HCT116 (cell line): ENCODE measurements at regions not wholly inside any gene's neighbourhood (a gene's known extent, or its start where the extent isn't known, plus 50 kb on each side); places are given as distances from the start of the nearest gene placed in this dataset.

Experiments used
- ATAC-seq: fragments of 200-7000 bp; cut with Tn5 transposase; 2 replicates; pipeline ENCODE4 v1.9.1; 2020; ENCODE audit warnings: mild to moderate bottlenecking, moderate library complexity
- BruUV-seq: library from RNA; stranded (reverse); fragments of 400-500 nt; replicated peaks from 2 replicates; lab custom pipeline; 2021; lab: Mats Ljungman, UMichigan
- CTCF ChIA-PET: fragments of 300-600 bp; sonication (Branson Sonifier 250); formaldehyde crosslinking; loops from one replicate; lab custom pipeline; 2021; ENCODE audit warnings: antibody characterized with exemption; lab: Charles Lee
- POLR2A ChIA-PET: fragments of 300-600, 350-600 bp; sonication (Branson Sonifier 250); formaldehyde crosslinking; loops from one replicate; lab custom pipeline; 2021; ENCODE audit warnings: antibody characterized with exemption; lab: Charles Lee
- RAD21 ChIA-PET, 2 experiments: fragments of 300-600 bp; sonication (Branson Sonifier 250); formaldehyde crosslinking; loops; one replicate each; lab custom pipeline; 2023; ENCODE audit warnings: low total read pairs in 2 of 2; ENCODE audit not compliant: uncharacterized antibody in 2 of 2, unreplicated experiment in 2 of 2, low non-redundant PET in 1 of 2; lab: Charles Lee
- DNase-seq: peaks from one replicate; pipeline ENCODE4 v3.0.0-alpha.2; 2010; ENCODE audit warnings: low read depth, low spot score
- H2AFZ ChIP-seq: fragments of 200-600 bp; shearing (Covaris generic), sonication (generic); 2 replicates; pipeline ENCODE4 v1.6.1; 2017; ENCODE audit warnings: low read depth, mixed run types, mixed read lengths, antibody characterized with exemption, low read length; ENCODE audit not compliant: poor library complexity, severe bottlenecking
- H3K27ac ChIP-seq: 2 replicates; pipeline ENCODE4 v1.5.1; 2012; ENCODE audit warnings: low read depth, low read length
- H3K27me3 ChIP-seq: fragments of 200-600 bp; sonication (generic); 2 replicates; pipeline ENCODE4 v1.6.1; 2016; ENCODE audit warnings: mixed run types, low read length, mixed read lengths; ENCODE audit not compliant: insufficient read depth
- H3K36me3 ChIP-seq, 2 experiments: fragments of 200-500 bp in 1 of 2; fragments of 200-600 bp in 1 of 2; sonication (Bioruptor generic) in 1 of 2; sonication (generic) in 1 of 2; 2 replicates each; pipeline versions ENCODE4 v1.5.1 to v1.6.1; 2014 to 2016; ENCODE audit warnings: low read length in 2 of 2, inconsistent platforms in 1 of 2, mixed read lengths in 1 of 2, mixed run types in 1 of 2; ENCODE audit not compliant: insufficient read depth in 2 of 2, control insufficient read depth in 1 of 2
- H3K4me1 ChIP-seq, 2 experiments: fragments of 200-600 bp in 1 of 2; sonication (generic) in 1 of 2; 2 replicates each; pipeline versions ENCODE4 v1.5.1 to v1.6.1; 2012 to 2017; ENCODE audit warnings: low read length in 2 of 2, inconsistent platforms in 1 of 2, mild to moderate bottlenecking in 1 of 2, mixed read lengths in 1 of 2, mixed run types in 1 of 2, moderate library complexity in 1 of 2; ENCODE audit not compliant: insufficient read depth in 2 of 2, control insufficient read depth in 1 of 2
- H3K4me2 ChIP-seq: fragments of 200-600 bp; sonication (generic); 2 replicates; pipeline ENCODE4 v1.6.1; 2017; ENCODE audit warnings: mixed run types, low read length, mixed read lengths
- H3K4me3 ChIP-seq, 2 experiments: fragments of 200-600 bp in 1 of 2; sonication (generic) in 1 of 2; replicated peaks in 1 of 2; 2 replicates each; pipeline ENCODE4 v1.5.1; 2011 to 2016; ENCODE audit warnings: low read length in 2 of 2, control low read depth in 1 of 2, low read depth in 1 of 2, mild to moderate bottlenecking in 1 of 2, mixed read lengths in 1 of 2, mixed run types in 1 of 2
- H3K79me2 ChIP-seq: fragments of 200-600 bp; sonication (generic); 2 replicates; pipeline ENCODE4 v1.6.1; 2017; ENCODE audit warnings: mild to moderate bottlenecking, mixed run types, low read length, moderate library complexity, mixed read lengths; ENCODE audit not compliant: insufficient read depth
- H3K9ac ChIP-seq: fragments of 200-600 bp; sonication (generic); 2 replicates; pipeline ENCODE4 v1.6.1; 2016; ENCODE audit warnings: low read length, mixed read lengths
- H3K9me2 ChIP-seq: fragments of 200-600 bp; sonication (generic), shearing (Covaris generic); 2 replicates; pipeline ENCODE4 v1.6.1; 2017; ENCODE audit warnings: mixed run types, mild to moderate bottlenecking, moderate library complexity; ENCODE audit not compliant: insufficient read depth
- H3K9me3 ChIP-seq, 2 experiments: fragments of 200-500 bp in 1 of 2; fragments of 200-600 bp in 1 of 2; sonication (Bioruptor generic) in 1 of 2; sonication (generic) in 1 of 2; 2 replicates each; pipeline ENCODE4 v1.6.1; 2014 to 2017; ENCODE audit warnings: low read length in 2 of 2, mixed read lengths in 2 of 2, inconsistent platforms in 1 of 2, low read depth in 1 of 2, mild to moderate bottlenecking in 1 of 2, mixed run types in 1 of 2, moderate library complexity in 1 of 2; ENCODE audit not compliant: control insufficient read depth in 1 of 2, insufficient read depth in 1 of 2
- H4K20me1 ChIP-seq: fragments of 200-600 bp; sonication (generic), shearing (Covaris generic); 2 replicates; pipeline ENCODE4 v1.6.1; 2017; ENCODE audit warnings: mixed run types, mild to moderate bottlenecking, moderate library complexity; ENCODE audit not compliant: insufficient read depth
- CBX3 ChIP-seq: IDR thresholded peaks from 2 replicates; pipeline ENCODE4 v1.6.1; 2012; ENCODE audit warnings: low read depth
- CEBPB ChIP-seq: IDR thresholded peaks from 2 replicates; pipeline ENCODE4 v1.6.1; 2012; ENCODE audit warnings: low read depth
- EGR1 ChIP-seq: IDR thresholded peaks from 2 replicates; pipeline ENCODE4 v1.6.1; 2012; ENCODE audit warnings: low read depth
- EZH2 ChIP-seq: fragments of 200-600 bp; sonication (generic); IDR thresholded peaks from 2 replicates; pipeline ENCODE4 v1.6.1; 2017; ENCODE audit warnings: antibody characterized with exemption, mixed run types
- EZH2phosphoT487 ChIP-seq: fragments of 200-600 bp; IDR thresholded peaks from 2 replicates; pipeline ENCODE4 v1.6.1; 2018; ENCODE audit warnings: antibody characterized with exemption, borderline replicate concordance
- FOSL1 ChIP-seq: IDR thresholded peaks from 2 replicates; pipeline ENCODE4 v1.6.1; 2012; ENCODE audit warnings: low read depth
- JUND ChIP-seq: IDR thresholded peaks from 2 replicates; pipeline ENCODE4 v1.6.1; 2012
- POLR2AphosphoS5 ChIP-seq: IDR thresholded peaks from 2 replicates; pipeline ENCODE4 v1.6.1; 2011; ENCODE audit warnings: mild to moderate bottlenecking, low read depth, low read length, moderate library complexity
- RAD21 ChIP-seq: IDR thresholded peaks from 2 replicates; pipeline ENCODE4 v1.6.1; 2012; ENCODE audit warnings: low read depth, mild to moderate bottlenecking
- TCF7L2 ChIP-seq: IDR thresholded peaks from 2 replicates; pipeline ENCODE4 v1.7.0; 2011; ENCODE audit warnings: borderline replicate concordance, inconsistent platforms; ENCODE audit not compliant: insufficient read depth, insufficient read length; ENCODE audit errors: extremely low read depth
- YY1 ChIP-seq: IDR thresholded peaks from 2 replicates; pipeline ENCODE4 v1.6.1; 2011; ENCODE audit warnings: low read length, low read depth, moderate library complexity, mild to moderate bottlenecking; ENCODE audit not compliant: insufficient replicate concordance; ENCODE audit errors: extremely low read depth
- ZFX ChIP-seq: fragments of 450-650 bp; IDR thresholded peaks from 2 replicates; pipeline ENCODE4 v1.6.1; 2017
- ZNF274 ChIP-seq: fragments of 200-500 bp; sonication (Bioruptor generic); IDR thresholded peaks from 2 replicates; pipeline ENCODE4 v1.6.1; 2014; ENCODE audit warnings: mild to moderate bottlenecking, low read depth, low read length, inconsistent platforms
- intact Hi-C: fragments of 100-400 bp; cut with micrococcal nuclease; formaldehyde crosslinking; loops from 2 replicates; pipeline ENCODE4 v1.10.0; 2022
- TF ChIP-seq, protein P1 (sequence below): IDR thresholded peaks from 2 replicates; pipeline ENCODE4 v1.6.1; 2012
- TF ChIP-seq, protein P2 (sequence below): IDR thresholded peaks from 2 replicates; pipeline ENCODE4 v1.6.1; 2011; ENCODE audit warnings: mild to moderate bottlenecking, low read length, moderate library complexity; ENCODE audit not compliant: insufficient replicate concordance; ENCODE audit errors: extremely low read depth

DNA sequence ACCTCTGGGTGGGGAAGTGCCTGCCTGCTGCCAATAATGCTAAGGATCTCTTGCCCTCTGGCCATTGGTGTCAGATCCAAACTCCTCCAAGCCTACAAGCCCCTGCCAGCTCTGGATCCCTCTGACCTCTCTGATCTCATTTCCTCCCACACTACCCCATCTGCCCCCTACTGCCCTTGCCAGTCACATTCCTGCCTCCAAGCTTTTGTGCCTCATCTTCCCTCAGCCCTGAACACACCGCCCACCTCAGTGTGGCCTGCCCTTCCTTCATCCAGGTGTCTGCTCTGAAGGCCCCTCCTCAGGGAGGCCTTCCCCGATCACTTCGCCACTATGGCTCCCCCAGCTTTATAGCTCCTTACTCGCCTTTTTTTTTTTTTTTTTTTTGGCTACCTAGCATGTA lies 161.0 kb upstream of the GLI2 start:
- Histone ChIP-seq H2AFZ (no peak overlapping the region), H3K4me2 (no peak overlapping the region), H3K9me2 (no peaks in the 10 kb centered on the region), H3K9me3 (no peaks in the 10 kb centered on the region), H3K79me2 (no peaks in the 10 kb centered on the region), H3K36me3 (no peaks in the 10 kb centered on the region), H3K4me1 (no peaks in the 10 kb centered on the region), H3K9ac (no peak overlapping the region), H4K20me1 (no peaks in the 10 kb centered on the region), H3K27ac (no peak overlapping the region), H3K4me3 (no peak overlapping the region), H3K27me3 (no peaks in the 10 kb centered on the region)
- TF ChIP-seq EGR1: no peak
- TF ChIP-seq CEBPB: no peak
- TF ChIP-seq EZH2: no peak
- no peak for TF ChIP-seq POLR2AphosphoS5
- no peak for TF ChIP-seq JUND
- TF ChIP-seq EZH2phosphoT487: no peak
- TF ChIP-seq TCF7L2: no peak
- TF ChIP-seq YY1: no peak
- TF ChIP-seq RAD21: no peak
- TF ChIP-seq, protein P1, sequence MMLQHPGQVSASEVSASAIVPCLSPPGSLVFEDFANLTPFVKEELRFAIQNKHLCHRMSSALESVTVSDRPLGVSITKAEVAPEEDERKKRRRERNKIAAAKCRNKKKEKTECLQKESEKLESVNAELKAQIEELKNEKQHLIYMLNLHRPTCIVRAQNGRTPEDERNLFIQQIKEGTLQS: no peak
- no peak for TF ChIP-seq FOSL1
- no peak for TF ChIP-seq CBX3
- TF ChIP-seq ZNF274: no peak
- no peak for TF ChIP-seq ZFX
- TF ChIP-seq, protein P2, sequence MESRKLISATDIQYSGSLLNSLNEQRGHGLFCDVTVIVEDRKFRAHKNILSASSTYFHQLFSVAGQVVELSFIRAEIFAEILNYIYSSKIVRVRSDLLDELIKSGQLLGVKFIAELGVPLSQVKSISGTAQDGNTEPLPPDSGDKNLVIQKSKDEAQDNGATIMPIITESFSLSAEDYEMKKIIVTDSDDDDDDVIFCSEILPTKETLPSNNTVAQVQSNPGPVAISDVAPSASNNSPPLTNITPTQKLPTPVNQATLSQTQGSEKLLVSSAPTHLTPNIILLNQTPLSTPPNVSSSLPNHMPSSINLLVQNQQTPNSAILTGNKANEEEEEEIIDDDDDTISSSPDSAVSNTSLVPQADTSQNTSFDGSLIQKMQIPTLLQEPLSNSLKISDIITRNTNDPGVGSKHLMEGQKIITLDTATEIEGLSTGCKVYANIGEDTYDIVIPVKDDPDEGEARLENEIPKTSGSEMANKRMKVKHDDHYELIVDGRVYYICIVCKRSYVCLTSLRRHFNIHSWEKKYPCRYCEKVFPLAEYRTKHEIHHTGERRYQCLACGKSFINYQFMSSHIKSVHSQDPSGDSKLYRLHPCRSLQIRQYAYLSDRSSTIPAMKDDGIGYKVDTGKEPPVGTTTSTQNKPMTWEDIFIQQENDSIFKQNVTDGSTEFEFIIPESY: no peak
- intact Hi-C loops: no loop called here
- no TSS peak for BruUV-seq
- ChIA-PET RAD21 (no interaction called here), POLR2A (no interaction called here), CTCF (interaction anchor here (1.5 kb wide), 1 partner anchor 21 kb away, joined by 4 read pairs; no protein-coding TSS in a partner anchor)
- DNase-seq (no peak), ATAC-seq (no peak)
